Fibroblast of lung (primary cell): ENCODE measurements at regions not wholly inside any gene's neighbourhood (a gene's known extent, or its start where the extent isn't known, plus 50 kb on each side); places are given as distances from the start of the nearest gene placed in this dataset.

ENCODE experiments used
- DNase-seq, 2 donors: peaks; one replicate each; pipeline versions ENCODE4 v3.0.0 to v3.0.0-alpha.2; 2010; ENCODE audit warnings: low read depth in 2 of 2
- H2AFZ ChIP-seq: 2 replicates; pipeline ENCODE4 v1.5.1; 2012; ENCODE audit warnings: low read length, control low read depth, inconsistent platforms
- H3K27ac ChIP-seq: 2 replicates; pipeline ENCODE4 v1.5.1; 2011; ENCODE audit warnings: low read length, control low read depth; ENCODE audit not compliant: insufficient read depth
- H3K27me3 ChIP-seq: 2 replicates; pipeline ENCODE4 v1.5.1; 2011; ENCODE audit warnings: mild to moderate bottlenecking, low read length; ENCODE audit not compliant: control insufficient read depth, insufficient read depth
- H3K36me3 ChIP-seq: 2 replicates; pipeline ENCODE4 v1.5.1; 2011; ENCODE audit warnings: low read length; ENCODE audit not compliant: control insufficient read depth, insufficient read depth
- H3K4me1 ChIP-seq: 2 replicates; pipeline ENCODE4 v1.5.1; 2011; ENCODE audit warnings: low read length; ENCODE audit not compliant: control insufficient read depth, insufficient read depth; ENCODE audit errors: extremely low read depth
- H3K4me2 ChIP-seq: 2 replicates; pipeline ENCODE4 v1.5.1; 2011; ENCODE audit warnings: low read length, control low read depth; ENCODE audit not compliant: insufficient read depth; ENCODE audit errors: extremely low read depth
- H3K4me3 ChIP-seq, 4 experiments: fragments of 200-600 bp in 1 of 4; sonication (generic) in 1 of 4; replicated peaks in 1 of 4; 2 replicates each; pipeline ENCODE4 v1.5.1; 2011 to 2016; ENCODE audit warnings: low read length in 4 of 4, low read depth in 3 of 4, mild to moderate bottlenecking in 3 of 4, control low read depth in 2 of 4, inconsistent platforms in 1 of 4, mixed read lengths in 1 of 4; ENCODE audit not compliant: insufficient read depth in 1 of 4; ENCODE audit errors: control extremely low read depth in 1 of 4
- H3K79me2 ChIP-seq: 2 replicates; pipeline ENCODE4 v1.5.1; 2012; ENCODE audit warnings: mild to moderate bottlenecking, low read length, inconsistent platforms; ENCODE audit not compliant: control insufficient read depth, insufficient read depth
- H3K9ac ChIP-seq: 2 replicates; pipeline ENCODE4 v1.5.1; 2011; ENCODE audit warnings: mild to moderate bottlenecking, low read length, control low read depth; ENCODE audit not compliant: insufficient read depth
- H3K9me3 ChIP-seq: 2 replicates; pipeline ENCODE4 v1.5.1; 2012; ENCODE audit warnings: low read depth, low read length; ENCODE audit not compliant: control insufficient read depth, insufficient read depth
- H4K20me1 ChIP-seq: 2 replicates; pipeline ENCODE4 v1.5.1; 2011; ENCODE audit warnings: low read length; ENCODE audit not compliant: control insufficient read depth, insufficient read depth; ENCODE audit errors: extremely low read depth
- EZH2 ChIP-seq: IDR thresholded peaks from 2 replicates; pipeline ENCODE4 v1.5.1; 2012; ENCODE audit warnings: low read length, control low read depth, mild to moderate bottlenecking; ENCODE audit errors: missing control alignments
- TF ChIP-seq, protein P1 (sequence below), 2 donors: IDR thresholded peaks in 1 of 2; conservative IDR thresholded peaks in 1 of 2; 1 replicate in 1 of 2; 2 replicates in 1 of 2; pipeline ENCODE4 v1.5.1; 2011 to 2012; ENCODE audit warnings: low read length in 2 of 2, control low read depth in 1 of 2, inconsistent platforms in 1 of 2, low read depth in 1 of 2, mild to moderate bottlenecking in 1 of 2

- Histone ChIP-seq H3K4me2 (no peak overlapping the region), H3K27me3 (no peaks in the 10 kb centered on the region)
- TF ChIP-seq, protein P1, sequence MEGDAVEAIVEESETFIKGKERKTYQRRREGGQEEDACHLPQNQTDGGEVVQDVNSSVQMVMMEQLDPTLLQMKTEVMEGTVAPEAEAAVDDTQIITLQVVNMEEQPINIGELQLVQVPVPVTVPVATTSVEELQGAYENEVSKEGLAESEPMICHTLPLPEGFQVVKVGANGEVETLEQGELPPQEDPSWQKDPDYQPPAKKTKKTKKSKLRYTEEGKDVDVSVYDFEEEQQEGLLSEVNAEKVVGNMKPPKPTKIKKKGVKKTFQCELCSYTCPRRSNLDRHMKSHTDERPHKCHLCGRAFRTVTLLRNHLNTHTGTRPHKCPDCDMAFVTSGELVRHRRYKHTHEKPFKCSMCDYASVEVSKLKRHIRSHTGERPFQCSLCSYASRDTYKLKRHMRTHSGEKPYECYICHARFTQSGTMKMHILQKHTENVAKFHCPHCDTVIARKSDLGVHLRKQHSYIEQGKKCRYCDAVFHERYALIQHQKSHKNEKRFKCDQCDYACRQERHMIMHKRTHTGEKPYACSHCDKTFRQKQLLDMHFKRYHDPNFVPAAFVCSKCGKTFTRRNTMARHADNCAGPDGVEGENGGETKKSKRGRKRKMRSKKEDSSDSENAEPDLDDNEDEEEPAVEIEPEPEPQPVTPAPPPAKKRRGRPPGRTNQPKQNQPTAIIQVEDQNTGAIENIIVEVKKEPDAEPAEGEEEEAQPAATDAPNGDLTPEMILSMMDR (conservative IDR thresholded peaks at IDR 0.05 in 1 of 2, IDR thresholded peaks at IDR 0.05 in 1 of 2; ENCODE audit: low read depth in 1 of 2, low read length in 2 of 2): no peak
- no peak for TF ChIP-seq EZH2
These were observed 150.5 kb downstream of the ZNF330 start for GRCh38 chr4:141371206-141371605.

GRCh38 chr4:141375855-141376254 lies 155.2 kb downstream of the ZNF330 start:
- H3K36me3 ChIP-seq: no peaks in the 10 kb centered on the region
- peak; percentile 88 to 93 for DNase-seq
- H3K27ac ChIP-seq: no peak overlapping the region
- H3K27me3 ChIP-seq: no peaks in the 10 kb centered on the region
- H3K9me3 ChIP-seq: no peaks in the 10 kb centered on the region
- no peaks in the 10 kb centered on the region for H3K4me1 ChIP-seq
- H3K79me2 ChIP-seq: no peaks in the 10 kb centered on the region
- H3K4me3 ChIP-seq: no peak overlapping the region
- TF ChIP-seq, protein P1 (conservative IDR thresholded peaks at IDR 0.05 in 1 of 2, IDR thresholded peaks at IDR 0.05 in 1 of 2; ENCODE audit: low read depth in 1 of 2, low read length in 2 of 2): peak; percentile 46 to 75
- no peak for TF ChIP-seq EZH2
- no peaks in the 10 kb centered on the region for H4K20me1 ChIP-seq
- no peak overlapping the region for H3K9ac ChIP-seq
- H2AFZ ChIP-seq: peak overlapping the region; percentile 19
- H3K4me2 ChIP-seq: no peak overlapping the region

More at GRCh38 chr4:141371206-141371605, 150.5 kb downstream of the ZNF330 start:
- no peak overlapping the region for H3K9ac ChIP-seq
- no peak overlapping the region for H2AFZ ChIP-seq
- peak in 1 of 2 donors; percentile 61 for DNase-seq
- no peak overlapping the region for H3K27ac ChIP-seq
- H3K9me3 ChIP-seq: no peaks in the 10 kb centered on the region
- no peaks in the 10 kb centered on the region for H3K79me2 ChIP-seq
- H3K4me3 ChIP-seq: no peak overlapping the region
- no peaks in the 10 kb centered on the region for H4K20me1 ChIP-seq
- no peaks in the 10 kb centered on the region for H3K36me3 ChIP-seq
- no peaks in the 10 kb centered on the region for H3K4me1 ChIP-seq

GRCh38 chr4:141376769-141377168 lies 156.1 kb downstream of the ZNF330 start:
- Histone ChIP-seq H3K36me3 (no peaks in the 10 kb centered on the region), H3K4me1 (no peaks in the 10 kb centered on the region), H3K9me3 (no peaks in the 10 kb centered on the region), H2AFZ (no peak overlapping the region), H3K79me2 (no peaks in the 10 kb centered on the region), H3K9ac (no peak overlapping the region), H3K4me3 (no peak overlapping the region), H3K27me3 (no peaks in the 10 kb centered on the region), H3K27ac (no peak overlapping the region), H4K20me1 (no peaks in the 10 kb centered on the region), H3K4me2 (no peak overlapping the region)
- TF ChIP-seq, protein P1 (conservative IDR thresholded peaks at IDR 0.05 in 1 of 2, IDR thresholded peaks at IDR 0.05 in 1 of 2; ENCODE audit: low read depth in 1 of 2, low read length in 2 of 2): no peak
- no peak for TF ChIP-seq EZH2
- DNase-seq: no peak
